ENCODE measurements at regions not wholly inside any gene's neighbourhood (a gene's known extent, or its start where the extent isn't known, plus 50 kb on each side); places are given as distances from the start of the nearest gene placed in this dataset.

- Histone ChIP-seq H2AFZ (no peak overlapping the region), H3K36me3 (ENCODE audit: control insufficient read depth, insufficient read depth, low read length) (no peaks in the 10 kb centered on the region), H3K9ac (no peak overlapping the region), H3K4me1 (no peaks in the 10 kb centered on the region), H3K27me3 (ENCODE audit: control insufficient read depth, insufficient read depth, low read length) (no peaks in the 10 kb centered on the region), H3K27ac (no peak overlapping the region), H3K9me3 (ENCODE audit: control insufficient read depth, low read length) (no peaks in the 10 kb centered on the region), H3K79me2 (no peaks in the 10 kb centered on the region), H3K4me2 (ENCODE audit: low read length) (no peak overlapping the region), H3K4me3 (ENCODE audit: low read depth, low read length) (no peak overlapping the region)
- TF ChIP-seq CTCF (IDR thresholded peaks at IDR 0.05), result no peak
Measured at GRCh38 chr3:186457236-186457635, 86.9 kb downstream of the CRYGS start.

GRCh38 chr3:186456731-186457191, 87.4 kb downstream of the CRYGS start:
- H3K9ac ChIP-seq, result no peak overlapping the region
- H3K4me3 ChIP-seq (ENCODE audit: low read depth, low read length), result no peak overlapping the region
- H3K27ac ChIP-seq, result no peak overlapping the region
- H3K9me3 ChIP-seq (ENCODE audit: control insufficient read depth, low read length), result no peaks in the 10 kb centered on the region
- no peaks in the 10 kb centered on the region for H3K4me1 ChIP-seq
- no peaks in the 10 kb centered on the region for H3K36me3 ChIP-seq (ENCODE audit: control insufficient read depth, insufficient read depth, low read length)
- H3K27me3 ChIP-seq (ENCODE audit: control insufficient read depth, insufficient read depth, low read length), result no peaks in the 10 kb centered on the region
- H2AFZ ChIP-seq, result no peak overlapping the region
- no peak overlapping the region for H3K4me2 ChIP-seq (ENCODE audit: low read length)
- H3K79me2 ChIP-seq, result no peaks in the 10 kb centered on the region
- TF ChIP-seq CTCF (IDR thresholded peaks at IDR 0.05), result no peak

- Histone ChIP-seq H3K27ac (no peak overlapping the region), H3K4me3 (ENCODE audit: low read depth, low read length) (no peak overlapping the region), H3K9me3 (ENCODE audit: control insufficient read depth, low read length) (no peaks in the 10 kb centered on the region), H3K36me3 (ENCODE audit: control insufficient read depth, insufficient read depth, low read length) (no peaks in the 10 kb centered on the region), H3K4me1 (no peaks in the 10 kb centered on the region), H3K27me3 (ENCODE audit: control insufficient read depth, insufficient read depth, low read length) (no peaks in the 10 kb centered on the region), H3K4me2 (ENCODE audit: low read length) (no peak overlapping the region), H3K79me2 (no peaks in the 10 kb centered on the region), H2AFZ (no peak overlapping the region), H3K9ac (no peak overlapping the region)
- no peak for TF ChIP-seq CTCF (IDR thresholded peaks at IDR 0.05)
Measured at GRCh38 chr3:186454881-186455703, 89.1 kb downstream of the CRYGS start.

GRCh38 chr3:186453531-186453930, 90.6 kb downstream of the CRYGS start:
- Histone ChIP-seq H3K27me3 (ENCODE audit: control insufficient read depth, insufficient read depth, low read length) (no peaks in the 10 kb centered on the region), H3K9ac (no peak overlapping the region), H3K4me1 (no peaks in the 10 kb centered on the region), H3K36me3 (ENCODE audit: control insufficient read depth, insufficient read depth, low read length) (no peaks in the 10 kb centered on the region), H3K27ac (no peak overlapping the region), H2AFZ (no peak overlapping the region), H3K4me3 (ENCODE audit: low read depth, low read length) (no peak overlapping the region), H3K9me3 (ENCODE audit: control insufficient read depth, low read length) (no peaks in the 10 kb centered on the region), H3K4me2 (ENCODE audit: low read length) (no peak overlapping the region), H3K79me2 (no peaks in the 10 kb centered on the region)
- TF ChIP-seq CTCF (IDR thresholded peaks at IDR 0.05), result no peak

GRCh38 chr3:186452517-186452916, 90.5 kb upstream of the DGKG start:
- no peak for TF ChIP-seq CTCF (IDR thresholded peaks at IDR 0.05)
- H3K27me3 ChIP-seq (ENCODE audit: control insufficient read depth, insufficient read depth, low read length), result no peaks in the 10 kb centered on the region
- H3K9me3 ChIP-seq (ENCODE audit: control insufficient read depth, low read length), result no peaks in the 10 kb centered on the region
- H3K4me3 ChIP-seq (ENCODE audit: low read depth, low read length), result no peak overlapping the region
- H2AFZ ChIP-seq, result no peak overlapping the region
- H3K4me2 ChIP-seq (ENCODE audit: low read length), result no peak overlapping the region
- no peaks in the 10 kb centered on the region for H3K79me2 ChIP-seq
- H3K9ac ChIP-seq, result no peak overlapping the region
- H3K36me3 ChIP-seq (ENCODE audit: control insufficient read depth, insufficient read depth, low read length), result no peaks in the 10 kb centered on the region
- no peak overlapping the region for H3K27ac ChIP-seq
- no peaks in the 10 kb centered on the region for H3K4me1 ChIP-seq

Measured in parathyroid adenoma (tissue), 2 donors.